NCI-H2029 (cell line): ENCODE measurements at regions not wholly inside any gene's neighbourhood (a gene's known extent, or its start where the extent isn't known, plus 50 kb on each side); places are given as distances from the start of the nearest gene placed in this dataset.

Source experiments
- DNase-seq: peaks from one replicate; lab custom pipeline; 2025; lab: John Stamatoyannopoulos, UW

GRCh38 chr11:15698855-15699254 is 584.1 kb downstream of the INSC start:
- DNase-seq, result no peak

DNA sequence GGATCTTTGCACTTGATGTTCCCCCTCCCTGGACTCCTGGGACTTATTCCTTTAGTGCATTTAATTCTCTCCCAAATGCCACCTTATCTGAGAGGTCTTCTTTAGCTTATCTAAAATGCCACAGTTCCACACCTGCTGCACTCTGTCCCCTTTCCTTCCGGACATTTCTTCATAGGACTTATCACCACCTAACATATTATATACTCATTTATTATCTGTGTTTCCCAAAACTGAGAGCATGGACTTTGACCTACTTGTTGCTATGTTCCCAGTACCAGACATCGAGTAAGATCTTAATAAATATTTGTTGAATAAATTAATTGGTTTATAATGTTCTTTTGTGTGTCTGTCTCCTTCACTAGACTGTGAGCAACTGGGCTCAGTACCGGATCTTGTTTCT is 585.3 kb downstream of the INSC start:
- DNase-seq, result no peak

DNA sequence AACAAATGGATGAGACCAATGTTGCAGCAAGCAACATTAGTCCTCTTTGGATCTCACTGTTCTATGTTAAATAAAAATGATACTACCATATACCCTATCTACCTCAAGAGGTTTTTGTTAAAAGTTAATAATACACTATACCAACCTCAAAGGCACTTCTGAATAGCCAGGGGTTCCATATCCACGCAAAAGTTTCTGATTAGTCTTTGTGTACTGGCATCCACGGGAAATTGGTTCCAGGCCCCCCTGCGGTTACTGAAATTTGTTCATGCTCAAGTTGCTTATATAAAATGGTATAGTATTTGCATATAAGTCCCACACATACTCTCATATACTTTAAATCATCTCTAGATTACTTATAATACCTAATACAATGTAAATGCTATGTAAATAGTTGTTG is 585.7 kb downstream of the INSC start:
- DNase-seq, result no peak

GRCh38 chr11:15704064-15704463 is 589.3 kb downstream of the INSC start:
- no peak for DNase-seq

DNA sequence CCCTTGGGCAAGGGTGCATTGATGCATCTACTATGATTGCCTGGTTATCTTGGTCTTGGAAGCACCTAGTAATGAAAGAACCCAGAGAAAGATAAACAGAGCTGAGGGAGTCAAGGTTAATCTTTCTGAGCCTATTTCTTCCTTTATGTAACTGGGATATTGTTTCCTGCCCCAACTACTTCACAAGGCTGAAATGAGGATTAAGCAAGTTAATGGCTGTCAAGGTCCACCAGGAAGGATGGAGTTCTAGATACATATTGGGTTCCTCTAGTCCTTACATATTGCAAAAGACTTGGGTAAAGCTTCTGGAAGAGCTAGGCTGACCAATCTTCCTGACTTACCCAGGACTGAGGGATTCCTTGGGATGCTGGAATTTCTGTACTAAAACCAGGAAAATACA is 589.8 kb downstream of the INSC start:
- no peak for DNase-seq

GRCh38 chr11:15705891-15706290 is 591.2 kb downstream of the INSC start:
- no peak for DNase-seq

- no peak for DNase-seq
Measured at GRCh38 chr11:15707194-15707593, 592.5 kb downstream of the INSC start.

DNA sequence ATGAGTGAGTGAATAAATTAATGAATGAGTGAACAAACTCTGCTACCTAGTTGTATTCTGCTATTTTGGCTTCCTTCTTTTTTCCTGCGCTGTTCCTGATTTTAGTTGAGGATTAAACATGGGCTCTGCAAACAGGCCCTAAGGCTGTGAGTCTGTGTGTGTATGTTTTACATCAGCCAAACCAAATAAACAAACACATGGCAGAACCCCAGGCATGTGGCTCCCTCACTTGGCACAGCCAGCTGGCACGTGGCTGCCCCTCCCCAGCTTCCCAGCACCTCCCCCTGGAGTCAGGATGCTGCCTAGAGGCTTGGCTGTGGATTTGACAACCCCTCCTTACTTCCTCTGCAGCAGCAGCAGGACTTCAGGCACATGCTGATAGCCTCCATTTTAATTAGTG is 593.2 kb downstream of the INSC start:
- DNase-seq, result peak; percentile 94

DNA sequence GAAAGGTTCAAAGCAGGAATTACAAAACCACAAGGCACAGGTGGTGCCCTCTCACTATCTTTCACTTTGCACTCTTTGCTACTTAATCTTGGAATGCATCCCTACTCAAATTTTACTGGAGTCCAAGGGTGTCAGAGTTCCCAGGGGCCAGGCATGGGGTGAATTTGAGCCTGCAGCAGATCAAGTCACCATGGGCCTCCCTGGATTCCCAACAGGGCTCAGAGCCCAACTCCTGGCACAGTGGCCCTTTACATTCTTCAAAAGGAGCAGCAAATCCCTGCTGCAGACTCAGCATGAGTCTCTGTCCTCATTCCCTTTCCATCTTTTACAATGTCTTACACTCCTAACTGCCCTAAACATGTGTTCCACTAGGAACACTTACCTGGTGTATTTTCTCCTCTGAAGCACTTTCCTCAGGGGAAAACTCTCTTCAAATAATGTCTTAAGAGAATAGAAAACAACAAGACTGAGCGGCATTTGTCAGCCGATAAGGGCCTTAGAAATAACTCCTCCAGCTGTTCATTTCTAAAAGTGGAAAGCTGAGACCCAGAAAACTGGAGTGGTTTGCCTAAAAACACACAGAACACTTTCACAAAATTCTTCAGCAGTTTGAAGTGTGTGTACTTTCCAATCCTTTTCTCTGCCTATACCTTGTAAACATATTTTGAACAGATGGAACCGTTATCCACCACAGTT is 596.0 kb downstream of the INSC start:
- DNase-seq, result no peak

DNA sequence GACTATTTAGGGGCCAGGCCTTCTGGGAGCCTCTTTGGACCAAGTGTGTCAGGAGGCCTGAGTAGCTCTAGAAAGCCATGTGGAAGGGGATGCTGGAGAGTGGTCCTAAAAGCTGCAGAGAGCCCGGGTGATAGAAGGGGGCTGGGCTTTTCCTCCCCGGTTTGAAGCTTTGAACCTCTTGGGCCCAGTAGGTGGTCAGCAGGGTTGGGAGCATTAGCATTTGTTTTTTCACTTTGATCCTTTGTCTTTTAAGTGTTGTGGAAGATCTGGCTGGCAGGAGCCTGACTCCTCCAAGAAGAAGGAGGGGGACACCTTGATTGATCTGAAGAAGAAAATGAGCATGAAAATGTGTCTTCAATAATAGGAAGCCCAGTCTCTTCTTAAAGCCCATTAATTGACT is 596.6 kb downstream of the INSC start:
- no peak for DNase-seq

DNA sequence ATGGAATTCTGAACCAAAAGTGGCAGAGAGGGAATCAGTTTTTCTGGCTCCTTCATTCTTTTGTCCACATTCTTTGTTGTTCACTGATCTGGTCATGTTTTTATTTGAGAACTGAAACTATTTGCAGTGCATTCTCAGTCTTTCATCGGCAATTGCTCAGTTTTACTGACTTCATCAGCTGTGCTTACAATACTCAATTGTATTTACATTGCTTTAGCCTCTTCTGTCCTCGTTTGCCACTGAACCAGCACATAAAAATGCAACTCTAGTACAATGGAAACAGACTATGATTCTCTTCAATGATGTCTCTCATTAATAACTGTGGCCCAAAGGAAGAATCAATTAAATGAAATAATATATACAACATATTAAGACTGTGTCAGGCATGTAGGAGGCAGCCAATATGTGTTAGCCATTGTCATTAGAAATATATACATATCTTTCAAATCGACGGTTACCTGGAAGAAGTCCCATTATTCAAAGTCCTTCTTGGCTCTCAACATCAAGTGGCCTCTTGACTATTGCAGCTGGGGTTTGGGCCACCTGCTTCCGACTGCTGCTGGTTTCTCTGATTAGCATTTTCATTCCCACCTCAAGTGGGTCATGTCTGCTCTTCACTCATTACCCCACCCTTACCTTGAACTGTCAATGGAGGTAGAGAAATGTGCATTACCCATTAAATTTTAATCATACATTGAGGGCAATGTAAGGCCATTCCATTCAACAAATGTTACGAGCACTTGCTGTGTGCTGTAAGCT is 600.1 kb downstream of the INSC start:
- peak; percentile 93 for DNase-seq

GRCh38 chr11:15716550-15716949 is 601.8 kb downstream of the INSC start:
- DNase-seq, result peak; percentile 76

DNA sequence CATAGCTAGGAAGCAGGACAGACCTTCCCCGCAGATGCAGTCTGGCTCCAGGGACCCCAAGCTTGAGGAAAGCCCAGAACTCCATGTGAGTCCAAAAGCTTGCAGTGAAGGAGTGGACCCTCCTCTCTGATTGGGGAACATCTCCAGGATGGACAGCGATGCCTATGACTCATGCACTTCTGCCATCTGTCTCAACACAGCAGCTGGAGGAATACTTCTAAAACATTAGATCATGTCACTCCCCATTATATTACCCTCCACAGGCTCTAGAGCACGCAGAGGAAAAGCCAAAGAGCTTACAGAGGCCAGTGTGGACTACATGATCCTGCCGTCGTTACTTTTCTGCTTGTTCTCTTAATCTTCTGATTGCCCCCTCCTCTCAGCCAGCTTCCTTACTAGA is 605.7 kb downstream of the INSC start:
- peak; percentile 47 for DNase-seq

DNA sequence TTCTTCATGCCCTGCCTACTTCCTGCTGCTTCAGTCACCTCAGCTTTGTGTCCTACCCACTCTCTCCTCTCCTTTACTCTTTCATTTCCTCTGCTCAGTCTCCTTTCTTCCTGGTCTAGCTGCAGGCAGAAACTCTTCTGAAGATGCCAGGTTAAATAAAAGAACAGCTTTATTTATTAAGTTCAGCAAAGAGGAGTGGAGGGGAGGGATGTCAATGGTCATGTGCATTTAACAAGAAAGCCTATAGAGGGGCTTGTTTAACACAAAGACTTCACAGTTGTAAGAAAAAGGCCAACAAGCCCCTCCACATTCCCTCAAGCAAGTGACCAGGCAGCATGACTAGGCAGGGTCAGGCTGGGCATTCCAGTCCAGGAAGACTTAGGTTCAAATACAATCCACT is 609.2 kb downstream of the INSC start:
- DNase-seq, result no peak

DNA sequence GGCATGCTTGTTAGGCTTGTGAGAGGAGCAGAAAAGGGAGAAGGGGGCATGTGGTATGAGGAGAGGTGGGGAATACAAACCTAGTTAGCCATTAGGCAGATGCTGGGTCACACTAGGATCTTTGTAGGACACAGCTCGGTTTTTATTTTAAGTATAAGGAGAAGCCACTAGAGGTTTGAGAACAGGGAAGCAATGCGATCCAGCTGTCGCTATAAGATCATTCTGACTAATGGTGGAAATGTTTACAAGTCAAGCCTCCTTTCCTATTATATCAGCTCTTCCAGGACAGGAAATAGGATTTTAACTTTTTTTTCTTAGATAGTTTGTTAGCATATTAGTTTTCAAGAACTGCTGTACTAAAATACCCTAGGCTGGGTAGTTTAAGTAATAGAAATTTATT is 609.9 kb downstream of the INSC start:
- DNase-seq, result no peak

DNA sequence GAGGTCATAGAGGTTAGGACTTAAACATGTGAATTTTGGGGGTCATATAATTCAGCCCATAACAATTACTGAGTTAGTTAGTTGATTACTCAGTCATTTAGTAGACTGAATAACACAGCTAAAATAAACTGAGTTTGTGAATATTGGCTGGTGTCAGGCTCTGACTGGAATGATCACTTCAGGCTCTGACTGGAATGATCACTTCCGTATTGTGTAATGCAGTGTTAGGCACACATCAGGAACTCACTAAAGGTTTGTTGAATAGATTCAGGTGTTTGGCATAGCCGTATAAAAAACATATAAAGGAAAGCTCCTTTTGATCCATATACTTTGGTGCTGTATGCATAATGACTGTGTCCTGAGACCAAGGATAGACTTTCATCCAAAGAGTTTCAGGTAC is 610.5 kb downstream of the INSC start:
- DNase-seq, result peak; percentile 60

DNA sequence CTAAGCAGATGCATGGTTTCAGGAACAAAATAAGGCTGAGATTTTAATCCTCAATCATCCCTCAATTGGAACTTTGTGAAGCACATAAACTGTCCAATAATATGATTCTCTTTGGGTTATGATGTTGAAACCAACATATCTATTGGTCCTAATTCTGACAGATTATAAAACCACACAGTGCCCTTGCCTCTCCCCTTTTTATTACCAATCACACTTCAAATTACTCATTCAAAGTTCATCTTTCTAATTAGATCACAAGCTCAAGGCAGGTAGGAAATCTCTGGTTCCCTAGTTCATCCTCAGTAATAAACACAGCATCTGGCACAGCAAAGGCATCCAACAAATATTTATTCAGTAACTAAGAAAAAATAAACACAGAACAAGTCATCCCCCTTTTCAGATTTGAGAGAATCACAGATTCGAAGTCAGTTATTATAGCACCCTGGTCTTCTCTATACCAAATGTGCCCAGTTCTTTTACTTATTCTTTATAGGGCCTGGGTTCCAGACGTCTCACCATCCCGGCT is 611.6 kb downstream of the INSC start:
- no peak for DNase-seq

GRCh38 chr11:15726893-15727519 is 612.3 kb downstream of the INSC start:
- no peak for DNase-seq

GRCh38 chr11:15727520-15727914 is 612.8 kb downstream of the INSC start:
- DNase-seq, result no peak

DNA sequence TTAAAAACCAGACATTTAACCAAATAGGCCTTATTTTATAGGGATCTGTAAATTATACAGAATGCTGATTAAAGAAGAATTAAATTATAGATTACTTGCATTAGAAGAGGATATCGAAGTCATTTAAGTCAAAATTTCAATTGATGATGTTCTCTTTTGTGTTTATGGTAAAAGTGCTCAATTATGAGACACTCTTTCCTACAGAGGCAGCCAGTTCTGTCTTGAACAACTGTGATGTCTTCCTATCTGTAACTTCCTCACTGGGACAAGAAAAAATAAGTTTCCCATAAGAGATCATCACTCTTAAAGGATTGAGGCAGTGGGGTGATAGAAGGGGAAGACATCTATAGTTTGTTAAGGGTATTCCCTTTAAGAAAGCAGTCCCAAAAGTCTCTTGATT is 613.5 kb downstream of the INSC start:
- DNase-seq, result no peak

GRCh38 chr11:15730263-15730994 is 615.7 kb downstream of the INSC start:
- no peak for DNase-seq

DNA sequence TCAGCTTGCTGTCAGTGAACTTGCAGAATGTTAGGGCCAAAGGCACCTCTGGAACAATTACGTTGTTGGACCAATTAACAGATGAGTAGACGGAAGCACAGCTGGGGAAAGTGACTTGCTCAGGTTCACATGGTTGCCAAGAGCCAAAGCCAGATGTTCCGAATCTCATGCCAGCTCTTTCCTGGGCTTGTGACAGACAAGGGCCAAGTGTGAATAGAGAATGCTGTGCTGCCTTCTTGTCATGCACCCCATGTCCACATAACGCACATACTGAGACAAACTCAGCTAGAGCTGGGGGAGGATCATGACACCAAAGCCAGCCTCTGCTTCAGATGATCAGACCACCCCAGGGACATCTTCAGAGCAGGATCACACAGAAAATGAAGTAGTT is 616.3 kb downstream of the INSC start:
- DNase-seq, result no peak
